ENCODE measurements at regions not wholly inside any gene's neighbourhood (a gene's known extent, or its start where the extent isn't known, plus 50 kb on each side); places are given as distances from the start of the nearest gene placed in this dataset.

- Mint-ChIP-seq H3K27me3 (ENCODE audit: unreplicated experiment) (peaks cover 3% of the 10 kb centered on the region), H3K36me3 (ENCODE audit: low read depth, unreplicated experiment) (no peaks in the 10 kb centered on the region), H3K27ac (ENCODE audit: unreplicated experiment) (no peak overlapping the region), H3K9me3 (ENCODE audit: unreplicated experiment) (no peaks in the 10 kb centered on the region), H3K4me1 (ENCODE audit: unreplicated experiment) (no peaks in the 10 kb centered on the region), H3K4me3 (ENCODE audit: unreplicated experiment) (no peak overlapping the region)
- no peak for DNase-seq (ENCODE audit: low spot score)
- TF ChIP-seq CTCF (IDR thresholded peaks at IDR 0.05; ENCODE audit: unreplicated experiment): no peak
Observed at GRCh38 chr5:154138701-154139100, 51.8 kb upstream of the GALNT10 start.

- H3K36me3 Mint-ChIP-seq (ENCODE audit: low read depth, unreplicated experiment): no peaks in the 10 kb centered on the region
- H3K4me3 Mint-ChIP-seq (ENCODE audit: unreplicated experiment): no peak overlapping the region
- H3K9me3 Mint-ChIP-seq (ENCODE audit: unreplicated experiment): no peaks in the 10 kb centered on the region
- TF ChIP-seq CTCF (IDR thresholded peaks at IDR 0.05; ENCODE audit: unreplicated experiment): no peak
- no peak for DNase-seq (ENCODE audit: low spot score)
- peaks cover 5% of the 10 kb centered on the region for H3K27me3 Mint-ChIP-seq (ENCODE audit: unreplicated experiment)
- no peaks in the 10 kb centered on the region for H3K4me1 Mint-ChIP-seq (ENCODE audit: unreplicated experiment)
- no peak overlapping the region for H3K27ac Mint-ChIP-seq (ENCODE audit: unreplicated experiment)
Observed at GRCh38 chr5:154140381-154140780, 50.2 kb upstream of the GALNT10 start.

Data from endothelial cell (in vitro differentiated cells).